GDM1 (cell line): ENCODE measurements at regions not wholly inside any gene's neighbourhood (a gene's known extent, or its start where the extent isn't known, plus 50 kb on each side); places are given as distances from the start of the nearest gene placed in this dataset.

ENCODE experiments used
- DNase-seq: peaks from one replicate; lab custom pipeline; 2025; lab: John Stamatoyannopoulos, UW

DNA sequence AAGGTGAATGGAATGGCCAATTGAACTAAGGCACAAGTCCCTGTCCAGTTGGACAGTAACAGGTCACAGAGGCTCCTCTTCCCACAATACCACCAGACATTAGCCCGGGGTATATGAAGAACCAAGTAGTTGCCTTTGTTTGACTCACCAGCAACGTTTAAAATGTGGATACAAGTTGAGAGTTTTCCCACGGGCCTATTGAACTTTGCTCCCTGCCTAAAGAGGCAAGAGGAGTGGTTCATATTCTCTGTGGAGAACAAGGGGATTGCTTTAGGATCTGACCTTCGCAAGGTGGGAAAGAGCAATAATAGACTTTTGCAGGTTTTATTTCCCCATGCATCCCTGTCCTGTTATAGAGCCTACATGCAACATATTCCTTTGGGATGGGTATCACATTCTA lies 177.2 kb downstream of the POU4F1 start:
- DNase-seq: no peak

DNA sequence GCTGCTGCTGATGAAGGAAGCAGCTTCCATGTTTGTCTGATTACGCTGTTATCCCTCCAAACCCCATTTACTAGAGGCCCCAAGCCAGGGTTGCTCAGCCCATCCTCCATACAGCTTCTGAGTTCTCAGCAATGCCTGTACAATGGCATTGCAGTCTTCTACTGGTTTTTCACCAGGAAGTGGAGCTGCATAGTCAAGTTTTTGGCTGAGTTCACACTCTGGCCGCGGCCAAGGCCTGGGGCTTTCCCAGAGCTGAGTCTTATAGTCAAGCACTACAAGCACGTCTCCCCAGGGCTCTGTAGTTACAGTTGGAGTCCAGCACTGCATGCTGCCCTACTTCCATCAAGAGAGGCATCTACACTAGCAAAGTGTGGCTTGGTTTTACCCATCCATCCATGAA lies 182.5 kb downstream of the POU4F1 start:
- no peak for DNase-seq

DNA sequence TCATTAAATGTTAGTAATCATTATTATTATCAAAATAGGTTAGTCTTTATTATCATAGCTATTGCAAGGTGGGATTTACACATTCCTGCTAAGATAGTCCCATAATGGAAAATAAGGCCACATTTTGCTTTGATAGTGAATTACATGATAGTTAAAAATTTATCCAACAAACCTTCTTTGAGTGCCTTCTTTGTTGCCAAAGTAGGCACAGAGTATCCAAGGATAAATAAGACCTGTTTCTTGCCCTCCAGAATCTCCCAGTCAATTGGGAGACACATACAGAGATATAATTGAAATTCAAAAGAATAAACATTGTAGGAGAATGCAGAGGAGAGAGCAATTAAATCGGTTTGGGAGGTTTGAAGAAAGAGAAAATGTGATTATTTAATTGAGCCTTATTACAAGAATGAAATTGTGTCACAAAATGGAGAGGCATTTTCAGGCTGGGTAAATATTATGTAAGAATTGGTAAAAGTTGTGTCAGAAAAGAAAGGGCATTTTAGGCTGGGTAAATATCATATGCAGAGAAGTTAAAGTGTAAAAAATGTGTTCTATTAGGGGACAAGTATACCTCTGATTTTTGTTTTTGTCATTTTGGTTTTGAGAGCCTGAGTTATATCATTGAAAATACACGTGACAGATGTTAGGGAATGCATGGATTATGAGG lies 189.3 kb downstream of the POU4F1 start:
- no peak for DNase-seq

DNA sequence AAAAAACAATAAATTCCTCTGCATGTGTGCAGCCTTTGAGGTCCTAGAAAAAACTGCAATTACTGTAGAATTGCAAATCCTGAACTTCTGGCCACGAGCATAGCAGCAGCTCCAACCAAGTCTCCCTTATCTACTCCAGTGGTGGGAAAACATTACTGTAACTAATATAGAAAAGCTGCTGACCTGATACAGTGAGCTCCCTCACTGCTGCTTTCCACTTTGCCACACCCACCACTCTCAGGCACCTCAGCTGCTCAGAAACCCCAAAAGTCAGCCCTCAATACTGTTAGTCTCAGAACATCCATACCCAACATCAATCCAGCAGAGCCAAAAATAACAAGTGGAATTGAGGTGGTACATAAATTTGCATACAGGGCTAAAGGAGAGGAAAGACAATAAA lies 192.5 kb downstream of the POU4F1 start:
- no peak for DNase-seq

DNA sequence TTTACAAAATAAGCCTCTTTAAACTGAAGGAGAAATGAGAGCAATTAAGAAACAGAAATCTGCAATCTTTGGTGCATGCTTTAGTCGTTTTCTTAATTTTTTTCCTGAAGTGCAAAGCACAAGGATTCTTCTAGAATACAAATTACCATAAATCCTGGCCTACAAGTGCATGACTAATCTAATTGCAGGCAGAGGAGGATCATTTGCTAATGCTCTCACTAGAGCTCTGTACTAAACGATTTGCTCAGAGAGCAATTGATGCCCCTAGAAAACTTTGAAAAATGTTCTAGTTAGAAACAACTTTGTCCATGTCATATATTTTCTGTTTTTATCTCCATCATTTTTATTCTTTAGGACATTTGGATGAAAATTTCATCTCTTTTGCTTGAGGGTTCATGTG lies 193.2 kb downstream of the POU4F1 start:
- no peak for DNase-seq

DNA sequence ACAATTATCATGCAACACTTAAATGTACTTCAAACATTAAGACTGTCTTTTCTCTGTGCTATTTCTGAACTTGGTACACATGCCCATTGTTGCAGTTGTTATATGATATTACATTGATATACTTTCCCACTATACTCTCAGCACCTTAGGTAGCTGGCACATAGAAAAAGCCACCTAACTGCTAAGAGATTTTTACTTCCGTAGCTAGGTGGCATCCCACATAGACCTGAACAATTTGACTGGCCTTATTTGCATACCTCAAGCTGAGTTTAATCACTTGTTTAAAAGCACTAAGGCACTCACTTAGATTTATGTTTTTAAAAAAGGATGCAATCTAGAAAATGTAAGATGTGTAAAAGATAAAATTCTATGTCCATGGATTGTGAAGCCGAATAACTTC lies 194.2 kb downstream of the POU4F1 start:
- no peak for DNase-seq

DNA sequence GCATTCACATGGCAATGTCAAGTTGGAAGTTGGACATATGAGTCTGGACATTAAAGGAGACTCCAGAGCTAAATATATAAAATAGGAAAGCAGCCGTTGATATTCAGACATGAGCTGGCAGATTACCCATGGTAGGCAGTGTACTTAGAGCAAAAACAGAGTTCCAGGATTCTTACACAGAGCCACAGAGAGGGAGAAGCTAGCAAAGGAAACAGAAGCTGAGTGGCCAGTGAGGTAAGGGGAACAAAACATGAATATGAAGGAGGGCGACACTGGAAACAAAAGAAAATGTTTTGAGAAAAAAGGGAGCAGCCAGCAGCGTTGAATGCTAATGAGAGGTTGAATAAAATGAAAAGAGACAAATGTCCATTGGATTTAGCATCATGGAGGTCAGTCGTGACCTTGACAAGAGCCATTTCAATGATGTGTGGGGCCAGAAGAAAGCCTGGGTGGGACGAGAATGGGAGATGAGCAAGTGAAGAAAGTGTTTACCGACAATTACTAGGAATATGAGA lies 198.4 kb downstream of the POU4F1 start:
- DNase-seq: no peak

DNA sequence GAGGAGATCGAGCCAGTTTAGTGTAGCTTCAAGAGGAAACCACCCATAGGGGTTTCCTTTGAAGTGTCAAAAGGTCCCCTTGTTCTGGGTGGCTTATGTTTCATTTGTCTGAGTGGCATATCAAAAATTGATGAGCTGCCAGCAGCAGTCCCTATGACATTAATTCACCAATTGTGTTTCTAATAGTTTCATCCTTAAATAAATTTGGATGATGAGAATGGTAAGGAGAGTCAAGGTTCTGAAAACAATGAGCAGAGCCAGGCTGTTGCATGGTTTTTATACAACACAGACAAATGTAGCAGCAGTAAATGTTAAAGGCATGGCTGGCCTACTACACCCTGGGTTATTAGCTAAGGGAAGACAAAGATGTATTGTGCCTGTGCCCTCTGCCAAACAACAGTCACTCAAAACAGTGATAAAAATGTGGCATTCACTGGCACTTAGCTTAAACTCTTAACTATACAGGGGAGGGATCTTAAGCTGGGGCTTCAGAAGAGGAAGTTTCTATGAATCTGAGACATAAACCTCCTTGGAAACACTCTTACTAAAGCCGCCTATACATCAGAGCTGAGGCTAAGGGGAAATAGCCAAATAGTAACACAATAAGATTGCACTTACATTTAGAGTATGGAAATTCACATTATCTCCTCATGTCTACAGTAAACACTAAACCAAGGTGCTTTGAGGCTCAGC lies 200.5 kb downstream of the POU4F1 start:
- DNase-seq: no peak

DNA sequence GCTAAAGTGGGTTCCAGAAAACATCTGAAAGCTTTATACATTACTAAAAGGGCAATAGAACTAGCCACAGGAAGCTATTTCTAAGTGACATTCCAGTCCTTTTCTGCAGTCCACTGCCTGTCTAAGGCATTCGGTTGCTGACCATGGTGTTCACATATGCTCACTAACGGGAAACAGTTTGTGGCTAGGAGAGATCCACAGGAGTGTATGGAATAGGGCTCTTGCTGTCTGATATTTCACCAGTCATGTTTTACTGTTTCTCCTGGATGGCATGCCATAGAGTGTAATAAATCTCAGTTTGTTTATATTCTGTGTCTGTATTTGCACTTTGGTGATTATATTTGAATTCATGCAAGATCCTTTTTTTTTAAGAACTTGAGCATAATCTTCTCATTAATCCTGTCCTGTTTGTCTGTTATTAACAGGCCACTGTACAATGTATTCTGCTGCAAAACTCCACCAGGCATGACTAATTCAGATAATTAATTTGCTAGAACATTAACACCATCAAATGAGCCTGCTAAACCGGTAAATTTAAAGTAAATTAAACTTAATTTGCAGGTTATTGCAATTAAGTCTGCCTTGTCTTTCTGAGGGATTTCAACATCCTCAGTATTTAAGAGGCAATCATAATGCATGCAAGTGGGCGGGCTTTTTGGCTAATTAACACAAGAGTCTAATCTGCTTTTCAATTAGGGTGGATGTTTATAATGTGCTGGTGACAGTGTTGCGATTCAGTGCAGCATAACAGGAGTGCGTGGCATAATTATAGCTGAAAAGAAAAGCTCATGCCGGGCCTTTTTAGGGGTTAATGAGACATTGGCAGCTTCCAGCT lies 201.3 kb downstream of the POU4F1 start:
- no peak for DNase-seq

DNA sequence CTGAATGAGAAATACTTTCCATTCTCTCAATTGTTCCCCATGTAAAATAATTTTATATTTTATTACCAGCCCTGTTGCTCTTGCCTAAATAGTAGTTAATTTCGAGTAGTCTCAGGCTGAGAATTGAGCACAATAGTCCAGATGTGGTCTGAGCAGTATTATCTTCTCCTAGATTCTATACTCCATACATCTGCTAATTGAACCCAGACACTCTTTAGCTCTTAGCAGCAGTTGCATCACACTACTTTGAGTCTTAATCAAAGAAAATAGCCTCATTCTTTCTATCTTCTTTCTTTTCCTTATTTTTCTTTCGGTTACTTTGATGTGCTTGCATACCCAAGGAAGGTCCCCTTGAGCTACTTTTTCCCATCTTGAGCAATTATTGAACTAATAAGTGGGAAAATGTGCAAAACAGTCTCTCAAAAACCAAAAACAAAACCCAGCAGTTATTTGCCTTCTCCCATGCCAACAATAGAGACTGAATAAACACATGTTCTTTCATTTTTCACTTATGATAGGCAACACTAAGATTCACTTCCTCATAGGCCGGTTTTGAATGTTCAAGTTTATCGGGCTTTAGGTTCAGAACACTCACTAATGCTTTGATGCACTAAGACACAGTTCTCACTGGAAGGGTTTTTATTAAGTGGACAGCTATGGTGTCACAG lies 204.5 kb downstream of the POU4F1 start:
- no peak for DNase-seq

DNA sequence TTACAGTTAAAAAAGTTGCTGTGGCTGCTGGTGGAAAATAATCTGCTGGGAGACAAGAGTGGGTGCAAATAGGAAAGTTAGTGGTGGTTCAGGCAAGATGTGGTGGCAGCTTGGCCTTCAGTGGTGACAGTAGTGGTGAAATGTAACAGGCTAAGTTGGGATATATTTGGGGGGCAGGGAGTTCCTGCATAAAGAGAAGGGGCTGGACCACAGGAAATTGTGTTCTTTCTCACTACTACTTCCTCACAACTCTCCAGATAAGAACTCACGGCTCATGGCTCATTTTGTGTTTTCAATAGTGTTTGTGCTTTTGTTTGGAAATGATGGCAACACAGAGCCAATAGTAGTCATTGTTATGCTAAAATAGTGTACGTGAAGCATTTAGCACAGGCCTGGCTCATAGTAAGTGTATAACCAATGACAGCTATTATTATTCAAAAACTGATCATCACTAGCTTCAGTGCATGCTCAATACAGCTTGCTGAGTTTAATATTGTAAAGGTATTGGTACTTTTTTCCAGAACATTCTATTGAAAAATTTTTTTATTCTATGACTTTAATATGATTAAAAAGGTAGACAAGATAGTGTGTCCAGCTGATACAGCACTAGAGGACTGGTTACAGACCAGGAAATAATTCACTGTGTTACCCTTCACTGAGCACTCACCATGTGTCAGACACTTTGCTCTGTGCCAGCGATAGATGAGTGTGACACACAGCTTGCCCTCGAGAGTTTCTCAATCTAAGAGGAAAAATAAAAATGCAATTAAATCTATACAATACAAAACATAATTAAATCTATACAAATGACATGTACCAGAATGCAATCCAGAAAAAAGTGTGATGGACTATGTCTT lies 209.8 kb downstream of the POU4F1 start:
- no peak for DNase-seq

DNA sequence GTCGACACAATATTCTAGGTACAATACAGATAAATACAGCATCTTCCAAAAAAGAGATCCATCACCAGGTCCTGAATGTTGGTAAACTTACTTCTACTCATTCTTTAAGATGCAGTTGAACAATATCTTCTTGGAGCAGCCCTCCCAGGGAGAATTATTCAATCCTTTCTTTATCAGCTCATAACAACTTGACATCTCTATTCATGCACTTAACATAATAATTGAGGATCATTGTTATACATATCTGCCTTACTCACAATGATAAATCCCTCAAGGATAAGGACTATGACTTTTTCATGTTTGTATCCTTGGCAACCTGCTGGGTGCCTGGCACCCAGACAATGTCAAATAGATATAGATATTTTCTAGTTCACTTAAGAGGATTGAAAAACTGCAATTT lies 219.5 kb downstream of the POU4F1 start:
- no peak for DNase-seq

DNA sequence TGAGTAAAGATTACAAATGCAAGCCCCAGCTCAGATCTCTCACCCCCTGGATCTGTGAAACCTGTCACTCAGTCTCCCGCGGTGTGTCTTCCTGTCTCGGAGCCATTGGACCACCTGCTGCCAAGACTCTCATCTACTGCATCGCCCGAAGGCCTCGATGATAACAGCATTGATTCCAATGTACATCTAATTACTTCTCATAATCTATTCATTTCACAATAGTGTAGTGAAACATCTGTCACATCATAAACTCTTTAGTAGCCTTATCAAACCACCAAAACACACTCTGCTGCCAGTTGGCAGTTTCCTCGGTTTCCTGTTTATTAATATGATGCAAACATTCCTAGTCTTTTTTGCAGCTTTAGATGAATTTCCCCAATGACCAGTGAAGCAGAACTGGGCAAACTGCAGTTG lies 220.3 kb downstream of the POU4F1 start:
- no peak for DNase-seq

DNA sequence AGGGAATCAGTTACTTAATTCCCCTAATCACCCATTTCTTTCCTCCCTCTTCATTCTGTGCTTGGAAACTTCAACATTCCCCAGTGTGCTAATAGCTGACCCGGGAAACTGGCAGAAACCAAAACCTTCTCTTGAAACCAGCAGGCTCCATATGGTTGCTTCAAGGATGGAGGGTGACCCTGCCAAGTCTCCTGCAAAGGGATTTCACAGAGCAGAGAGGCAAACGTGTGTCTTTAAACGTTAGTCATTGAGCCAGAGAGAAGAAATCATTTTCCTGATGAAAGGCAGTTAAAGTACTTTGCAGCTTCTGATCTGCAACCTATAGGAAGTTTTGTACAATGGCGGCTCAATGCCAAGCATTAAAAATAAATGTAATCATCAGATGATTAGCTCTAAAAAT lies 220.9 kb downstream of the POU4F1 start:
- DNase-seq: no peak

DNA sequence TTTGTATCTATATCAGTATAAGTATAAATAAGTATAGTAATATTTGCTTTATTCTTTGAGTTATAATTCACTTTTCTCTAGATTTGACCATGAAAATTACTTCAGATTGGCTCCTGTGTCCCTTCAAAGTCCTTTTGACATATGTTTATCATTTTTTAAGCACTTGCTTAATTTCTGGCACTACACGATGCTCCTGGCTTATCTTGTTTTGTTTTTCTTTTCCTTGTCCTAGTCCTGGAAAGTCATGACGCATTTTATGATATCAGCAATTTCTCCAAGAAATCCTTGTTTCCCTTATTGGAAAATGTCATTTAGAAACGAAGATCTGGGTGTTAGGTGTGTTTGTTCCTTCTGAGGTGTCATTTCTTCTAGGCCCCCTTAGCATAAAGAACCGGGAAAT lies 226.5 kb downstream of the POU4F1 start:
- DNase-seq: no peak

DNA sequence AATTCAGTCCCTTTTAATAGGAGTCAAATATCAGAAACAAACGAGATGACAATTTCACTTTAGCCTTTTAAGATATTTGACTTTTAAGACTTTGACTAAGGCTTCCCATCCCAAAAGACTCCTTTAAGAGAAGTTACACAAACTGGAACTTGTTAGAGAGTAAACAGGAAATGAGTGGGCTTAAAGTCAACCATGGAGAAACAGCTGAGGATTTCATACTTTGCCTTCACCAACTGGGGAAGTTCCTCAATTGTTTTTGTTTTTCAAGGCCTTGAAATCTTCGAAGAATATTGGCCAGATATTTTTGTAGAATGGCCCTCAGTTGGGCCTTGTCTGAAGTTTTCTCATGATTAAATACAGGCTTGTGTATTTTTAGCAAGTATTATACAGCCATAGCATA lies 227.3 kb downstream of the POU4F1 start:
- DNase-seq: no peak

DNA sequence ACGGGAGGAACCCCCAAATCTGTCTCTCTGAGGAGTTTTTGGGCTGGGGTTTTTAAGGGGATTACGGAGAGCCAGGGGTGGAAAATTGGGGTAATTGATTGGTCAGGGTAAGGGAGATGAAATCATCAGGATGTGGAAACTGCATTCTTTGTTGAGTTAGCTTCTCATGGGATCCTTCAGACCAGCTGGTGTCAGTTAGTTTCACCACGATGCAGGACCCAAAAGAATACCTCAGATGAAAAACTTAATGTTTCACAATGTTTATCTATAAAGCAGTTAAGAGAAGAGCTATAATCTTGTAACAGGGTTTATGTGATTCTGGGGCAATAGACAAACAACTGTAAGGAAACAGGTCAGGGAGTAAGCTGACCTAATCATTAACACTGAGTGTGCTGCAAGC lies 230.8 kb downstream of the POU4F1 start:
- no peak for DNase-seq

DNA sequence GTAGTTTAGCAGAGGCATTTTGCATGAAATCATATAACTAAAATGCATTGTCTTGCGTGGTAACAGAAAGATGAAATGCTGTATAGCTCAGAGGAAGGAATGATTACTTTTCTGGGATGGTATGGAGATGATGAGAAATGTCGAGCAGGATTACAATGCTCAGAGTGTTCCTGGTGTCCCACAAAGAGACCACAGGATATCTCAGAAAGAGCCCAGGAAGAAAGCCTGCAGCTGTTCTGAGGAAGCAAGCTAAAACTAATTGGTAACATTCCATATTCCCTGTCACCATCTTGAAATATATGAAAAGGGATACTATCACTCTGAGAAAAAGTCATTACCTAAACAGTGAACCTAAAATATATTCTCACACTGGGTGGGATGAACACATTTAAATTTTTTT lies 233.1 kb downstream of the POU4F1 start:
- no peak for DNase-seq

DNA sequence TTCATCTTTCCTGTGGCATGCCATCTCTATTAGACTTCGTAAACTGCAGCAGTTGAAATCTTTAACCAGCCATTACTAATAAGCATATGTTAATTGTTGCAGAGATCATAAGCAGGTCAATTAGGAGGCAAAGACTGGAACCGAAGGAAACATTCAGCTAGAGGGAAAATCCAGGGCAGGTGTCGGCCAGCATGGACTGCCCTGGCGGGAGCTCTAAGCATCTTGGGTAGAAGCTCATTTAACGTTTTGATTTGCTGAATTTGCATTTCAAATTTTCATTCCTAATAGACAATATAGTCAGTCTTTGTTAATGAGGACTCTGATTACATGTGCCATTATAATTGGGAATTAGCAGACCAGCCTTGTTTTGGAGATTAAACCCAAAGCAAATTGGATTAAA lies 238.6 kb downstream of the POU4F1 start:
- DNase-seq: no peak

DNA sequence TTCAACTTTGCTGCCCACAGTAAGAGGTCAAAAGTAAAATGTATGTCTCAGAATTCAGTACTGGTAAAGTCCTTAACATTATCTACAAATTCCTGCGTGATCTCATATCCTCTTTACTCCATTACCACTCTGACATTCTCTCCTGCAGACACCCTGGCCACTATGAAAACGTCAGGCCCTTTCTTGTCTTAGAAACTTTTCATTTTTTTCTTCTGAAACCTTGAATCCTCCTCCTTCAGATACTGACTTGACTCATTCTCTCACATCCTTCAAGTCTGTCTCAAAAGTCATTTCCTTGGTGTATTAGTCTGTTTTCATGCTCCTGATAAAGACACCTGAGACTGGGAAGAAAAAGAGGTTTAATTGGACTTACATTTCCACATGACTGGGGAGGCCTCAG lies 262.3 kb downstream of the POU4F1 start:
- no peak for DNase-seq

DNA sequence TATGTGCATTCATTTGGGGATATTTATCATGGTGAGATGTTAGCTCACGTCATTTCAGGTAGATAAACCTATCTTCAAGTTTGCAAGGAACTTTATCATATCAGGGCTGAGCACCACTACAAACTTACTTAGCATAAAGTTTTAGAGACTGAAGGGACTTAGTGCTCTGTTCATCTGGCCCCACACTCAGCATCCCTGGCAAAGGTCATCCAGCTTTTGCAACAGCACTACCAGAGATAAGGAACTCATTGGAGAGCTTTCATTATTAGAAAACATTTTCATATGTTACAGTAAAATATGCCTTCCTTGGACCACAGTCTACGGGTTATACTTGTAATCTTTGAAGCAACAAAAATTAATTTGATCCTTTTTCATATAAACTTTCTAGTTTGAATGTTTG lies 263.4 kb downstream of the POU4F1 start:
- no peak for DNase-seq
